Dermis blood vessel endothelial cell (primary cell): ENCODE measurements at regions not wholly inside any gene's neighbourhood (a gene's known extent, or its start where the extent isn't known, plus 50 kb on each side); places are given as distances from the start of the nearest gene placed in this dataset.

Experiments
- DNase-seq: peaks from one replicate; pipeline ENCODE4 v3.0.0; 2010

GRCh38 chr5:38719916-38720315 is 125.9 kb upstream of the OSMR start:
- DNase-seq = peak; percentile 7

- no peak for DNase-seq
These were observed 125.1 kb upstream of the OSMR start for GRCh38 chr5:38720554-38721361.

- DNase-seq = no peak
These were observed 122.9 kb upstream of the OSMR start for GRCh38 chr5:38722918-38723317.

GRCh38 chr5:38723426-38723825 is 122.4 kb upstream of the OSMR start:
- no peak for DNase-seq

GRCh38 chr5:38724301-38725030 is 121.3 kb upstream of the OSMR start:
- DNase-seq = no peak

GRCh38 chr5:38725371-38725865 is 120.4 kb upstream of the OSMR start:
- no peak for DNase-seq

- no peak for DNase-seq
These were observed 119.5 kb upstream of the OSMR start for GRCh38 chr5:38726279-38726678.

- no peak for DNase-seq
These were observed 117.8 kb upstream of the OSMR start for GRCh38 chr5:38728029-38728428.

GRCh38 chr5:38731461-38731860 is 114.4 kb upstream of the OSMR start:
- no peak for DNase-seq

- no peak for DNase-seq
These were observed 111.5 kb upstream of the OSMR start for GRCh38 chr5:38734353-38734752.

- DNase-seq = no peak
These were observed 109.7 kb upstream of the OSMR start for GRCh38 chr5:38736089-38736488.

- DNase-seq = no peak
These were observed 107.8 kb upstream of the OSMR start for GRCh38 chr5:38737976-38738375.

GRCh38 chr5:38739011-38739704 is 106.7 kb upstream of the OSMR start:
- DNase-seq = peak; percentile 18

- DNase-seq = no peak
These were observed 106.1 kb upstream of the OSMR start for GRCh38 chr5:38739705-38740045.

GRCh38 chr5:38742821-38743220 is 103.0 kb upstream of the OSMR start:
- DNase-seq = no peak

GRCh38 chr5:38743562-38743961 is 102.2 kb upstream of the OSMR start:
- DNase-seq = no peak

GRCh38 chr5:38745836-38746732 is 99.7 kb upstream of the OSMR start:
- no peak for DNase-seq

GRCh38 chr5:38749861-38750260 is 96.0 kb upstream of the OSMR start:
- DNase-seq = no peak

- peak; percentile 21 for DNase-seq
These were observed 94.7 kb upstream of the OSMR start for GRCh38 chr5:38751103-38751502.

GRCh38 chr5:38752012-38752536 is 93.7 kb upstream of the OSMR start:
- DNase-seq = no peak

GRCh38 chr5:38752622-38753021 is 93.2 kb upstream of the OSMR start:
- no peak for DNase-seq

- DNase-seq = no peak
These were observed 92.7 kb upstream of the OSMR start for GRCh38 chr5:38753141-38753540.
